Activated CD8-positive, alpha-beta memory T cell treated with anti-CD3 and anti-CD28 coated beads, Interleukin-2, amount 50 U/mL, for 1 hour (primary cell): ENCODE measurements at regions not wholly inside any gene's neighbourhood (a gene's known extent, or its start where the extent isn't known, plus 50 kb on each side); places are given as distances from the start of the nearest gene placed in this dataset.
"Not testable (repeated sequence)": the region's sequence is repeated elsewhere in the genome, so short reads cannot be mapped to it uniquely, and the experiment has no call there.

Experiments
- DNase-seq: peaks from one replicate; pipeline ENCODE4 v3.0.0-alpha.2; 2020; ENCODE audit errors: extremely low read depth

- DNase-seq = no peak
Measured at GRCh38 chr2:84373391-84373790, 85.7 kb downstream of the SUCLG1 start.

GRCh38 chr2:84362541-84362940, 96.5 kb downstream of the SUCLG1 start:
- no peak for DNase-seq

GRCh38 chr2:84338069-84338468, 121.0 kb downstream of the SUCLG1 start:
- no peak for DNase-seq

GRCh38 chr2:84327645-84328249, 131.3 kb downstream of the SUCLG1 start:
- DNase-seq = no peak

- DNase-seq = no peak
Measured at GRCh38 chr2:84326831-84327432, 132.1 kb downstream of the SUCLG1 start.

GRCh38 chr2:84323890-84324289, 135.2 kb downstream of the SUCLG1 start:
- no peak for DNase-seq

GRCh38 chr2:84320940-84321339, 138.1 kb downstream of the SUCLG1 start:
- no peak for DNase-seq

GRCh38 chr2:84319581-84319980, 139.5 kb downstream of the SUCLG1 start:
- no peak for DNase-seq

GRCh38 chr2:84317135-84317534, 141.9 kb downstream of the SUCLG1 start:
- no peak for DNase-seq

GRCh38 chr2:84314901-84315330, 144.2 kb downstream of the SUCLG1 start:
- peak; percentile 31 for DNase-seq

GRCh38 chr2:84314250-84314649, 144.8 kb downstream of the SUCLG1 start:
- no peak for DNase-seq

GRCh38 chr2:84309281-84309680, 149.8 kb downstream of the SUCLG1 start:
- no peak for DNase-seq

GRCh38 chr2:84306361-84306760, 152.7 kb downstream of the SUCLG1 start:
- DNase-seq = no peak

GRCh38 chr2:84302513-84303412, 156.3 kb downstream of the SUCLG1 start:
- no peak for DNase-seq

GRCh38 chr2:84301717-84302116, 157.4 kb downstream of the SUCLG1 start:
- DNase-seq = no peak

GRCh38 chr2:84300696-84301029, 158.4 kb downstream of the SUCLG1 start:
- no peak for DNase-seq

- DNase-seq = not testable (repeated sequence)
Measured at GRCh38 chr2:84300001-84300695, 158.9 kb downstream of the SUCLG1 start.

- no peak for DNase-seq
Measured at GRCh38 chr2:84299211-84299775, 159.8 kb downstream of the SUCLG1 start.

GRCh38 chr2:84297155-84297554, 161.9 kb downstream of the SUCLG1 start:
- DNase-seq = no peak

GRCh38 chr2:84293791-84294380, 165.2 kb downstream of the SUCLG1 start:
- DNase-seq = no peak

GRCh38 chr2:84292545-84292944, 166.5 kb downstream of the SUCLG1 start:
- no peak for DNase-seq

GRCh38 chr2:84290537-84290936, 168.5 kb downstream of the SUCLG1 start:
- DNase-seq = no peak
